Parathyroid adenoma (tissue), 2 donors: ENCODE measurements at regions not wholly inside any gene's neighbourhood (a gene's known extent, or its start where the extent isn't known, plus 50 kb on each side); places are given as distances from the start of the nearest gene placed in this dataset.

Experiments used
- H2AFZ ChIP-seq: fragments of 300-600 bp; sonication (generic); one replicate; pipeline ENCODE4 v1.7.0; 2017; ENCODE audit warnings: antibody characterized with exemption, mild to moderate bottlenecking
- H3K27ac ChIP-seq: fragments of 300-600 bp; sonication (generic); one replicate; pipeline ENCODE4 v1.7.0; 2017
- H3K27me3 ChIP-seq: fragments of 300-600 bp; sonication (generic); one replicate; pipeline ENCODE4 v1.7.0; 2017; ENCODE audit warnings: low read length; ENCODE audit not compliant: control insufficient read depth, insufficient read depth
- H3K36me3 ChIP-seq: fragments of 300-600 bp; sonication (generic); one replicate; pipeline ENCODE4 v1.7.0; 2017; ENCODE audit warnings: low read length; ENCODE audit not compliant: control insufficient read depth, insufficient read depth
- H3K4me1 ChIP-seq: fragments of 300-600 bp; sonication (generic); one replicate; pipeline ENCODE4 v1.7.0; 2017; ENCODE audit warnings: control low read depth
- H3K4me2 ChIP-seq: fragments of 300-600 bp; sonication (generic); one replicate; pipeline ENCODE4 v1.7.0; 2017; ENCODE audit warnings: low read length
- H3K4me3 ChIP-seq: fragments of 300-600 bp; sonication (generic); one replicate; pipeline ENCODE4 v1.7.0; 2017; ENCODE audit warnings: low read depth, low read length
- H3K79me2 ChIP-seq: fragments of 300-600 bp; sonication (generic); one replicate; pipeline ENCODE4 v1.7.0; 2017; ENCODE audit warnings: control low read depth
- H3K9ac ChIP-seq: fragments of 300-600 bp; sonication (generic); one replicate; pipeline ENCODE4 v1.7.0; 2017; ENCODE audit warnings: mild to moderate bottlenecking
- H3K9me3 ChIP-seq: fragments of 300-600 bp; sonication (generic); one replicate; pipeline ENCODE4 v1.7.0; 2017; ENCODE audit warnings: low read length; ENCODE audit not compliant: control insufficient read depth
- TF ChIP-seq, protein P1 (sequence below): fragments of 300-600 bp; sonication (generic); IDR thresholded peaks from one replicate; pipeline ENCODE4 v1.7.0; 2017; ENCODE audit warnings: antibody characterized with exemption, mild to moderate bottlenecking
- donor health status: primary hyperparathyroidism.

DNA sequence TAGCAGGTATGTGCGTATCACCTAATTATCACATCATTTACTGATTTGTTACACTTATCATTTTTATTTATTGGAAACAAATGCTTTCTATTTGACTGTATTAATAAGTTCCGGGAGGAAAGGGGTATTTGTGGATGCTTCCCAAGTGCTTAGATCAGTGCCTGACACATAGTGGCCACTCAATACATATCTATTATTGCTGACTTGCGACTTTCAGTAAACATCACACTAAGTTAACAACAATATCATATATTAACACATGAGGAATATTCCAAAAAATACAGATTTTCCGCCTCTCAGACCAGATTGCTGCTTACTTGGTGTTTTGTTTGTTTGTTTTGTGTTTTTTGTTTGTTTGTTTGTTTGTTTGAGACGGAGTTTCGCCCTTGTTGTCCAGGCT is 52.6 kb upstream of the ZFP42 start:
- Histone ChIP-seq H3K4me1 (no peaks in the 10 kb centered on the region), H2AFZ (no peak overlapping the region), H3K79me2 (no peaks in the 10 kb centered on the region), H3K27me3 (no peaks in the 10 kb centered on the region), H3K36me3 (no peaks in the 10 kb centered on the region), H3K4me2 (no peak overlapping the region), H3K27ac (no peak overlapping the region), H3K4me3 (no peak overlapping the region), H3K9ac (no peak overlapping the region), H3K9me3 (no peaks in the 10 kb centered on the region)
- TF ChIP-seq, protein P1, sequence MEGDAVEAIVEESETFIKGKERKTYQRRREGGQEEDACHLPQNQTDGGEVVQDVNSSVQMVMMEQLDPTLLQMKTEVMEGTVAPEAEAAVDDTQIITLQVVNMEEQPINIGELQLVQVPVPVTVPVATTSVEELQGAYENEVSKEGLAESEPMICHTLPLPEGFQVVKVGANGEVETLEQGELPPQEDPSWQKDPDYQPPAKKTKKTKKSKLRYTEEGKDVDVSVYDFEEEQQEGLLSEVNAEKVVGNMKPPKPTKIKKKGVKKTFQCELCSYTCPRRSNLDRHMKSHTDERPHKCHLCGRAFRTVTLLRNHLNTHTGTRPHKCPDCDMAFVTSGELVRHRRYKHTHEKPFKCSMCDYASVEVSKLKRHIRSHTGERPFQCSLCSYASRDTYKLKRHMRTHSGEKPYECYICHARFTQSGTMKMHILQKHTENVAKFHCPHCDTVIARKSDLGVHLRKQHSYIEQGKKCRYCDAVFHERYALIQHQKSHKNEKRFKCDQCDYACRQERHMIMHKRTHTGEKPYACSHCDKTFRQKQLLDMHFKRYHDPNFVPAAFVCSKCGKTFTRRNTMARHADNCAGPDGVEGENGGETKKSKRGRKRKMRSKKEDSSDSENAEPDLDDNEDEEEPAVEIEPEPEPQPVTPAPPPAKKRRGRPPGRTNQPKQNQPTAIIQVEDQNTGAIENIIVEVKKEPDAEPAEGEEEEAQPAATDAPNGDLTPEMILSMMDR = no peak

DNA sequence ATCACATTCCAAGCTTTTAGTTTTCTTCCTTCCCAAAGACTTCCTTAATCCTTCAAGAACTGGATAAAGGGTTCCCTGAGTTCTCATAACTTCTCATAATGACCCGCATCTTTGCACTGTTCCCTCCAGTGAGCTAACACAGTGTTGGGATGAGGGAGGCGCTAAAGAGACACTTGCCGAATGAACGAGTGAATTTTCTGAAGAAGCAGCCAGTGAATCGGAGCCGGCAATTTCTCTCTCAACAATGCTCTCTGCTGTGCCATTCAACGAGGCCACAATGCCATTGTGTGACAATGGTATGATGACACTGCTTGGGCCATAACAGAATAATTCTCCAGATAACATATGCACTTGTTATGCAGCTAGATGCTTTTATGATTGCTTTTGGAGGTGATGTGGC is 51.4 kb upstream of the ZFP42 start:
- TF ChIP-seq, protein P1 = no peak
- H3K4me1 ChIP-seq = no peaks in the 10 kb centered on the region
- no peak overlapping the region for H2AFZ ChIP-seq
- no peaks in the 10 kb centered on the region for H3K36me3 ChIP-seq
- H3K4me3 ChIP-seq = no peak overlapping the region
- no peak overlapping the region for H3K4me2 ChIP-seq
- H3K27me3 ChIP-seq = no peaks in the 10 kb centered on the region
- H3K9me3 ChIP-seq = no peaks in the 10 kb centered on the region
- H3K79me2 ChIP-seq = no peaks in the 10 kb centered on the region
- no peak overlapping the region for H3K9ac ChIP-seq
- no peak overlapping the region for H3K27ac ChIP-seq
